ENCODE measurements at regions not wholly inside any gene's neighbourhood (a gene's known extent, or its start where the extent isn't known, plus 50 kb on each side); places are given as distances from the start of the nearest gene placed in this dataset.

- ChIA-PET POLR2A (interaction anchor here (1.7 kb wide), 1 partner anchor 11 kb away, joined by 4 read pairs; no protein-coding TSS in a partner anchor), CTCF (no interaction called here), RAD21 (ENCODE audit: low non-redundant PET in 1 of 2, low total read pairs in 2 of 2, uncharacterized antibody in 2 of 2, unreplicated experiment in 2 of 2) (no interaction called here)
- Histone ChIP-seq H3K9ac (ENCODE audit: low read length) (no peak overlapping the region), H3K27me3 (ENCODE audit: insufficient read depth, low read length) (no peaks in the 10 kb centered on the region), H3K27ac (ENCODE audit: low read depth, low read length) (no peak overlapping the region), H4K20me1 (ENCODE audit: insufficient read depth) (no peaks in the 10 kb centered on the region), H3K79me2 (ENCODE audit: insufficient read depth, low read length) (no peaks in the 10 kb centered on the region), H3K4me1 (ENCODE audit: control insufficient read depth in 1 of 2, insufficient read depth in 2 of 2, low read length in 2 of 2) (no peaks in the 10 kb centered on the region), H2AFZ (ENCODE audit: low read depth, low read length, poor library complexity, severe bottlenecking) (no peak overlapping the region), H3K4me3 (replicated peaks in 1 of 2; ENCODE audit: low read depth in 1 of 2, low read length in 2 of 2) (no peak overlapping the region), H3K36me3 (ENCODE audit: control insufficient read depth in 1 of 2, insufficient read depth in 2 of 2, low read length in 2 of 2) (no peaks in the 10 kb centered on the region), H3K9me2 (ENCODE audit: insufficient read depth) (no peaks in the 10 kb centered on the region), H3K4me2 (ENCODE audit: low read length) (no peak overlapping the region), H3K9me3 (ENCODE audit: control insufficient read depth in 1 of 2, insufficient read depth in 1 of 2, low read depth in 1 of 2, low read length in 2 of 2) (no peaks in the 10 kb centered on the region)
- ATAC-seq: no peak
- no TSS peak for BruUV-seq (replicated peaks)
- DNase-seq (ENCODE audit: low read depth, low spot score): no peak
- no peak for TF ChIP-seq POLR2AphosphoS5 (IDR thresholded peaks at IDR 0.05; ENCODE audit: low read depth, low read length)
- TF ChIP-seq EZH2phosphoT487 (IDR thresholded peaks at IDR 0.05; ENCODE audit: borderline replicate concordance): no peak
- intact Hi-C loops (cut with micrococcal nuclease): no loop called here
These were observed 146.9 kb downstream of the METTL4 start for GRCh38 chr18:2424420-2424819.

DNA sequence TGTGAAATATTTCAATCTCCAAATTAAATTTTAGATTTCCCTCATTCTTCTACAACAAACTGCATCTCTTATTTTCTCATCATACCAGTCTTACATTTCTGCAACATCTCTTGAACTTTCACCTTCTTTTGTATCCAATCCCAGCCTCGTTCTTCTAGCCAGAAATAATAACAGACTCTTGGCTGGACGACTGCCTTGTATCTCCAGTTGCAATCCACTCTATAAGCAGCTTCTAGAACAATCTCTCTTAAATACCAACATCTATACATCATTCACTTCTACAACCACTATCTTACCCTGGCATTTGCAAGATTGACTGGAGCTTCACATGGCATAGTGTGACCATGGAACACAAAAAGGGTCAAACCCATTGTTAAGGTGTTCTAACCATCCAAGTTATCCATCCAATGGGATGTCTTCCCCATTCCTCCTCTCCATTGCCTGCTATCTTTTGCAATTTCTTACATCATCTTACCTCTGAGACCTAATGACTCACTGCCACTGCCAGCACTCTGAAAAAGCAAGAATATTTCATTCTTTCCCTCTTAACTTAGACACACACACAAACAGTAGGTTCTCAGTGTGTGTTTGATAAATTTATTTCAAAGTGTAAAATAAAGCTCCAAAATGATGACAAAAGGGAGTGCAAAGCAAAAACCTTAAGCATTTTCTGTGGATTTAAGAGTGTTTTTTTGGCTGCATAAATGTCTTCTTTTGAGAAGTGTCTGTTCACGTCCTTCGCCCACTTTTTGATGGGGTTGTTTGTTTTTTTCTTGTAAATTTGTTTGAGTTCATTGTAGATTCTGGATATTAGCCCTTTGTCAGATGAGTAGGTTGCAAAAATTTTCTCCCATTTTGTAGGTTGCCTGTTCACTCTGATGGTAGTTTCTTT is 145.6 kb downstream of the METTL4 start:
- DNase-seq (ENCODE audit: low read depth, low spot score): no peak
- TF ChIP-seq, protein P1, sequence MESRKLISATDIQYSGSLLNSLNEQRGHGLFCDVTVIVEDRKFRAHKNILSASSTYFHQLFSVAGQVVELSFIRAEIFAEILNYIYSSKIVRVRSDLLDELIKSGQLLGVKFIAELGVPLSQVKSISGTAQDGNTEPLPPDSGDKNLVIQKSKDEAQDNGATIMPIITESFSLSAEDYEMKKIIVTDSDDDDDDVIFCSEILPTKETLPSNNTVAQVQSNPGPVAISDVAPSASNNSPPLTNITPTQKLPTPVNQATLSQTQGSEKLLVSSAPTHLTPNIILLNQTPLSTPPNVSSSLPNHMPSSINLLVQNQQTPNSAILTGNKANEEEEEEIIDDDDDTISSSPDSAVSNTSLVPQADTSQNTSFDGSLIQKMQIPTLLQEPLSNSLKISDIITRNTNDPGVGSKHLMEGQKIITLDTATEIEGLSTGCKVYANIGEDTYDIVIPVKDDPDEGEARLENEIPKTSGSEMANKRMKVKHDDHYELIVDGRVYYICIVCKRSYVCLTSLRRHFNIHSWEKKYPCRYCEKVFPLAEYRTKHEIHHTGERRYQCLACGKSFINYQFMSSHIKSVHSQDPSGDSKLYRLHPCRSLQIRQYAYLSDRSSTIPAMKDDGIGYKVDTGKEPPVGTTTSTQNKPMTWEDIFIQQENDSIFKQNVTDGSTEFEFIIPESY (IDR thresholded peaks at IDR 0.05; ENCODE audit: extremely low read depth, insufficient replicate concordance, low read length): no peak
- no peak for TF ChIP-seq EGR1 (IDR thresholded peaks at IDR 0.05; ENCODE audit: low read depth)
- TF ChIP-seq EZH2 (IDR thresholded peaks at IDR 0.05): no peak
- no peak for TF ChIP-seq JUND (IDR thresholded peaks at IDR 0.05)
- peak; percentile 21; the same call in 1 of the 2 replicates for TF ChIP-seq FOSL1 (IDR thresholded peaks at IDR 0.05; ENCODE audit: low read depth)
- TF ChIP-seq ATF3 (IDR thresholded peaks at IDR 0.05): no peak
- TF ChIP-seq CBX3 (IDR thresholded peaks at IDR 0.05; ENCODE audit: low read depth): 0 out of 2 replicates have a peak, but pooled peaks have one; percentile 44
- no peak for TF ChIP-seq POLR2A (IDR thresholded peaks at IDR 0.05; ENCODE audit: borderline replicate concordance, extremely low read depth, insufficient read depth, insufficient read length)
- peak; percentile 80 for TF ChIP-seq CEBPB (IDR thresholded peaks at IDR 0.05; ENCODE audit: low read depth)
- TF ChIP-seq SIN3A (IDR thresholded peaks at IDR 0.05; ENCODE audit: low read depth): no peak
- no peak overlapping the region for H3K27ac ChIP-seq (ENCODE audit: low read depth, low read length)
- no peaks in the 10 kb centered on the region for H3K4me1 ChIP-seq (ENCODE audit: control insufficient read depth in 1 of 2, insufficient read depth in 2 of 2, low read length in 2 of 2)
- no peaks in the 10 kb centered on the region for H4K20me1 ChIP-seq (ENCODE audit: insufficient read depth)
- CTCF ChIA-PET: no interaction called here
- intact Hi-C loops (cut with micrococcal nuclease): no loop called here
- no peaks in the 10 kb centered on the region for H3K36me3 ChIP-seq (ENCODE audit: control insufficient read depth in 1 of 2, insufficient read depth in 2 of 2, low read length in 2 of 2)
- H3K9me3 ChIP-seq (ENCODE audit: control insufficient read depth in 1 of 2, insufficient read depth in 1 of 2, low read depth in 1 of 2, low read length in 2 of 2): 0 out of 4 replicates have a peak, but pooled peaks cover 0 to 4% of the 10 kb centered on the region in 2 experiments
- POLR2A ChIA-PET: interaction anchor here (1.7 kb wide), 1 partner anchor 12 kb away, joined by 4 read pairs; no protein-coding TSS in a partner anchor
- H3K9ac ChIP-seq (ENCODE audit: low read length): no peak overlapping the region
- no peak overlapping the region for H3K4me2 ChIP-seq (ENCODE audit: low read length)
- H3K9me2 ChIP-seq (ENCODE audit: insufficient read depth): no peaks in the 10 kb centered on the region
- H3K79me2 ChIP-seq (ENCODE audit: insufficient read depth, low read length): no peaks in the 10 kb centered on the region
- RAD21 ChIA-PET (ENCODE audit: low non-redundant PET in 1 of 2, low total read pairs in 2 of 2, uncharacterized antibody in 2 of 2, unreplicated experiment in 2 of 2): no interaction called here
- H3K4me3 ChIP-seq (replicated peaks in 1 of 2; ENCODE audit: low read depth in 1 of 2, low read length in 2 of 2): no peak overlapping the region
- no peaks in the 10 kb centered on the region for H3K27me3 ChIP-seq (ENCODE audit: insufficient read depth, low read length)
- BruUV-seq (replicated peaks): no TSS peak
- ATAC-seq: no peak
- H2AFZ ChIP-seq (ENCODE audit: low read depth, low read length, poor library complexity, severe bottlenecking): no peak overlapping the region
